ENCODE measurements at regions not wholly inside any gene's neighbourhood (a gene's known extent, or its start where the extent isn't known, plus 50 kb on each side); places are given as distances from the start of the nearest gene placed in this dataset.

DNA sequence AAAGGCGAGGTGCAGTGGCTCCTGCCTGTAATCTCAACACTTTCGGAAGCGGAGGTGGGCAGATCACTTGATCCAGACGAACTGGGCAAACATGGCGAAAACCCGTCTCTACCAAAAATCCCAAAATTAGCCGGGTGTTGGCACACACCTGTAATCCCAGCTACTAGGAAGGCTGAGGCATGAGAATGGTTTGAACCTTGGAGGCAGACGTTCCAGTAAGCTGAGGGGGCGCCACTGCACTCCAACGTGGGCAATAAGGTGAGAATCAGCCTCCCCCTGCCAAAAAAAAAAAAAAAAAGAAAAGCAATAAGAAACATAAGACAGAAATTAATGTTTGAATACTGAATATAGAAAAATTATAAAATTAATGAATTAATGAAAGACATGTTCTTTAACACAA, 928.7 kb downstream of the LRFN5 start:
- intact Hi-C loops (cut with DNase I; ENCODE audit: low total_unique reads), result no loop called here
- H3K4me3 ChIP-seq (ENCODE audit: low read depth, poor library complexity, severe bottlenecking), result no peak overlapping the region
- TF ChIP-seq, protein P1, sequence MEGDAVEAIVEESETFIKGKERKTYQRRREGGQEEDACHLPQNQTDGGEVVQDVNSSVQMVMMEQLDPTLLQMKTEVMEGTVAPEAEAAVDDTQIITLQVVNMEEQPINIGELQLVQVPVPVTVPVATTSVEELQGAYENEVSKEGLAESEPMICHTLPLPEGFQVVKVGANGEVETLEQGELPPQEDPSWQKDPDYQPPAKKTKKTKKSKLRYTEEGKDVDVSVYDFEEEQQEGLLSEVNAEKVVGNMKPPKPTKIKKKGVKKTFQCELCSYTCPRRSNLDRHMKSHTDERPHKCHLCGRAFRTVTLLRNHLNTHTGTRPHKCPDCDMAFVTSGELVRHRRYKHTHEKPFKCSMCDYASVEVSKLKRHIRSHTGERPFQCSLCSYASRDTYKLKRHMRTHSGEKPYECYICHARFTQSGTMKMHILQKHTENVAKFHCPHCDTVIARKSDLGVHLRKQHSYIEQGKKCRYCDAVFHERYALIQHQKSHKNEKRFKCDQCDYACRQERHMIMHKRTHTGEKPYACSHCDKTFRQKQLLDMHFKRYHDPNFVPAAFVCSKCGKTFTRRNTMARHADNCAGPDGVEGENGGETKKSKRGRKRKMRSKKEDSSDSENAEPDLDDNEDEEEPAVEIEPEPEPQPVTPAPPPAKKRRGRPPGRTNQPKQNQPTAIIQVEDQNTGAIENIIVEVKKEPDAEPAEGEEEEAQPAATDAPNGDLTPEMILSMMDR (IDR thresholded peaks at IDR 0.05), result no peak
- TF ChIP-seq POLR2A (IDR thresholded peaks at IDR 0.05), result no peak
- DNase-seq (ENCODE audit: low spot score in 2 of 2), result no peak
- WGBS, 2 donors, result 86 to 92% methylated on average over 10 of the region's 10 CpGs

DNA sequence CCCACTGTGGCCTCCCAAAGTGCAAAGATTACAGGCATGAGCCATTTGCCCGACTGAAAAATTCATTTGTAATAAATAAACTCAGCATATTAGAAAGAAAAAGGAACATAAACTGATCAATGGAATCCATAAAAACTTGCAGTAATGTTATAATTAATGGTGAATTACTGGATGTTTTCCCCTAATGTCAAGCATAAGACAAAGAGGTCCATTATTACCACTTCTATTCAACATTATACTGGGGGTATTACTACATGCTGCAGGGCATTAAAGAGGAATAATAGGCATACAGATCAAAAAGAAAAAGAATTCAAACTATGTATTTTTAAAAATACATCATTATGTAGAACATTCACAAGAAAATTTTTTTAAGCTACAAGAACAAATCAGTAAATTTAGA, 926.8 kb downstream of the LRFN5 start:
- TF ChIP-seq, protein P1 (IDR thresholded peaks at IDR 0.05), result no peak
- TF ChIP-seq POLR2A (IDR thresholded peaks at IDR 0.05), result no peak
- no peak overlapping the region for H3K4me3 ChIP-seq (ENCODE audit: low read depth, poor library complexity, severe bottlenecking)
- WGBS, 2 donors, result 70 to 77% methylated on average over 1 of the region's 1 CpG
- intact Hi-C loops (cut with DNase I; ENCODE audit: low total_unique reads), result no loop called here
- DNase-seq (ENCODE audit: low spot score in 2 of 2), result no peak

DNA sequence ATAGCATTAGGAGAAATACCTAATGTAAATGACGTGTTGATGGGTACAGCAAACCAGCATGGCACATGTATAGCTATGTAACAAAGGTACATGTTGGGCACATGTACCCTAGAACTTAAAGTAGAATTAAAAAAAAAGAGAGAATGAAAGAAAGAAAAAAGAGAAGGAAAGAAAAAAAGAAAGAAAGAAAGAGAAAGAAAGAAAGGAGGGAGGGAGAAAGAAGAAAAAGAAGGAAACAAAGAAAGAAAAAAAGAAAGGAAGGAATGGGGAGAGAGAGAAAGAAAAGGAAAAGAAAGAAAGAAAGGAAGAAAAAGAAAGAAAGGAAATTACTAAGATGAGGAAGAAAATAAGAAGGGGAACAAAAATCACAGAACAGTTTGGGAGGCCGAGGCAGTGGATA, 925.5 kb downstream of the LRFN5 start:
- no peak overlapping the region for H3K4me3 ChIP-seq (ENCODE audit: low read depth, poor library complexity, severe bottlenecking)
- no peak for DNase-seq (ENCODE audit: low spot score in 2 of 2)
- intact Hi-C loops (cut with DNase I; ENCODE audit: low total_unique reads), result no loop called here
- TF ChIP-seq, protein P1 (IDR thresholded peaks at IDR 0.05), result no peak
- no peak for TF ChIP-seq POLR2A (IDR thresholded peaks at IDR 0.05)
- WGBS, 2 donors, result 94 to 95% methylated on average over 2 of the region's 2 CpGs

DNA sequence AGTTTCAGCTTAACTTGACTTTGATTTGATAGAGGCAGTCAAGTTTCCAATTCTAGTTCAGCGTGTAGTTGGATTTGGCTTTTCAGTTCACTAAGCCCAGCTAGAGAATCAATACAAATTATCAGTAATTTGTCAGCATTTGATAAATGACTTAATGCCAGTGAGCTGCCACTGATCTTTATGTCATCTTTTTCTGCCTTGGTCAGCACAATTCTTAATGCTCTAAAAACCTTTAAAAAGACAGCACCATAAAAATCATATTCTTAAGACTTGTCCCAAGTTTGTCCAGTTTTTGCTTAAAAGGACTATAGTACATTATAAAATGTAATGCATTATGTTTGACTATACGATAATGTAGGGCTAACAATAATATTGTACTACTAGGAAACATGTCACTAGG, 920.5 kb downstream of the LRFN5 start:
- DNase-seq (ENCODE audit: low spot score in 2 of 2), result no peak

DNA sequence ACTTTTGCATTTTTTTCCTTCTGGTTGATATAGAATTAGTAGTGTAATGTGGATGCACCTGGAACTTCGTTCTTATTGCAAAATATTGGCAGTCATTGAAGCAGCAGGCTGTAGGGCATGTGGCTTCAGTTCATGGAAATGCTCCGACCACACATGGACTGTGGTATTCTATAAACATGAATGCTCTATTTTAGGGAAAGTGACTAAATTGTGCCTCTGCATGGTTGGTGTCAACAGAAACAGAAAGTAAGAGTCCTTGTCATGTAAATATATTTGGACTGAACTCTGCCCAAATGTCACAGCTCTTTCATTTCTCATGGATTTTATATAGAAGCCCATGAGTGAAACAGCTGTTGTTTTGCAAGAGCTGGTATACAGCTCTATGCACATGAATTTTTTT, 917.0 kb downstream of the LRFN5 start:
- TF ChIP-seq POLR2A (IDR thresholded peaks at IDR 0.05), result no peak
- TF ChIP-seq, protein P1 (IDR thresholded peaks at IDR 0.05), result no peak
- 15 to 17% methylated on average over 2 of the region's 2 CpGs for WGBS, 2 donors
- intact Hi-C loops (cut with DNase I; ENCODE audit: low total_unique reads), result no loop called here
- DNase-seq (ENCODE audit: low spot score in 2 of 2), result no peak
- H3K4me3 ChIP-seq (ENCODE audit: low read depth, poor library complexity, severe bottlenecking), result no peak overlapping the region

More for the DNA sequence above, 920.5 kb downstream of the LRFN5 start:
- WGBS, 2 donors, result 87 to 93% methylated on average over 2 of the region's 2 CpGs
- TF ChIP-seq POLR2A (IDR thresholded peaks at IDR 0.05), result no peak
- TF ChIP-seq, protein P1 (IDR thresholded peaks at IDR 0.05), result no peak
- no peak overlapping the region for H3K4me3 ChIP-seq (ENCODE audit: low read depth, poor library complexity, severe bottlenecking)
- intact Hi-C loops (cut with DNase I; ENCODE audit: low total_unique reads), result no loop called here

DNA sequence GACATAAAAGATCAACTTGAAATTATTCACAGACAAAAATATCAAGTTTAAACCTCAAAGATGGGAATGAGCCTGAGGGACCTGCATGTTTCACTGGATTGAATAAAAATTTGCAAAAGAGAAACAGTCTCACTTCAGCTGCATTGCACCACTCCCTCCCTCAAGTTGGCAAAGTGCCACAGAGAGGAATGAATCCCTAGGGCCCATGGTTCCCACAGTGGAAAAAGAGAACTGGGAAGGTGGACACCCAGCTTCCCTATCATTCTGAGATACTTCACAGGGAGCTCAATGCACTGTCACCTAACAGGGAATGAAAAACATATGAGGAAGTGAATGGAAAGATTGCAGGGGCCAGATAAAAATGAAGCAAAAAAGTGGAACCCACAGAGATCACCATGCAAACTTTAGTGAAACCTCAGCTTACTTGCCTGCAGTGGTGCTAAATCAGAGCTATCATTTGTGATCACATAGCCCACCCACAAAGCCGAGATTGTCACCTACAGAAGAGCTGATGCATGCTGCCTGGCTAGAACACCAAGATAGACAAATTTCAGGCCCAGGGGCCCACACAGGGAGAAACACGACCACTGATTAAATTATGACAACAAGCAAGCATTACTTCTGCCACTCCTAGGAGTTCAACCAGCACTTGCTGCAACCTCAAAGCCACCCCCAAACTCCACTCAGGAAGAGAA, 911.3 kb downstream of the LRFN5 start:
- TF ChIP-seq, protein P1 (IDR thresholded peaks at IDR 0.05), result no peak
- no peak for TF ChIP-seq POLR2A (IDR thresholded peaks at IDR 0.05)
- H3K4me3 ChIP-seq (ENCODE audit: low read depth, poor library complexity, severe bottlenecking), result no peak overlapping the region
- intact Hi-C loops (cut with DNase I; ENCODE audit: low total_unique reads), result no loop called here
- 81 to 85% methylated on average over 2 of the region's 2 CpGs for WGBS, 2 donors
- no peak for DNase-seq (ENCODE audit: low spot score in 2 of 2)

Measured in lower leg skin (tissue), 4 donors.